A172 (cell line): ENCODE measurements at regions not wholly inside any gene's neighbourhood (a gene's known extent, or its start where the extent isn't known, plus 50 kb on each side); places are given as distances from the start of the nearest gene placed in this dataset.
"Not testable (repeated sequence)": the region's sequence is repeated elsewhere in the genome, so short reads cannot be mapped to it uniquely, and the experiment has no call there.

Experiments
- DNase-seq: peaks from one replicate; pipeline ENCODE4 v3.0.0-alpha.2; 2015; ENCODE audit warnings: low spot score

- no peak for DNase-seq
Measured at GRCh38 chr13:80680786-80681366, 339.9 kb upstream of the SPRY2 start.

DNA sequence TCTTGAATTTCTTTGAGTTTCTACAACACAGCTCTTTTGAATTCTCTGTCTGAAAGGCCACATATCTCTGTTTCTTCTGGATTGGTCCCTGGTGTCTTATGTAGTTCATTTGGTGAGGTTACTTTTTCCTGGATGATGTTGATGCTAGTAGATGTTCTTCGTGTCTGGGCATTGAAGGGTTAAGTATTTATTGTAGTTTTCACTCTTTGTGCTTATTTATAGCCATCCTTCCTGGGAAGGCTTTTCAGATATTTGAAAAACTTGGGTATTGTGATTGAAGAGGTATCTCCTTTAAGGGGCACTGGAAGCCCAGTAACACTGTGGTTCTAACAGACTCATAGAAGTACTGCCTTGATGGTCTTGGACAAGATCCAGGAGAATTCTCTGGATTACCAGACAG is 338.5 kb upstream of the SPRY2 start:
- DNase-seq: no peak

DNA sequence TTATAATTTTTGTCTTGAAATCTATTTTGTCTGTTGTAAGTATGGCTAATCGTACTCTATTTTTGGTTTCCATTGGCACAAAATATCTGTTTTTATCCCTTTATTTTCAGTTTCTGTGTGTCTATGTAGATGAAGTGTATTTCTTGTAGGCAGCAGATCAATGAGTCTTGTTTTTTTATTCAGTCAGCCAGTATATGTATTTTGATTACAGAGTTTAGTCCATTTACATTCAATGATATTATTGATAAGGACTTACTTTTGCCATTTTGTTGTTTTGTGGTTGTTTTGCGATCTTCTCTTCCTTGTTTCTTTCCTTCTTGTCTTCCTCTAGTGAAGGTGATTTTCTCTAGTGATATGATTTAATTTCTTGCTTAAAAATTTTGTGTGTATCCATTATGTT is 336.3 kb upstream of the SPRY2 start:
- DNase-seq: no peak

- not testable (repeated sequence) for DNase-seq
Measured at GRCh38 chr13:80675442-80675841, 334.5 kb upstream of the SPRY2 start.

DNA sequence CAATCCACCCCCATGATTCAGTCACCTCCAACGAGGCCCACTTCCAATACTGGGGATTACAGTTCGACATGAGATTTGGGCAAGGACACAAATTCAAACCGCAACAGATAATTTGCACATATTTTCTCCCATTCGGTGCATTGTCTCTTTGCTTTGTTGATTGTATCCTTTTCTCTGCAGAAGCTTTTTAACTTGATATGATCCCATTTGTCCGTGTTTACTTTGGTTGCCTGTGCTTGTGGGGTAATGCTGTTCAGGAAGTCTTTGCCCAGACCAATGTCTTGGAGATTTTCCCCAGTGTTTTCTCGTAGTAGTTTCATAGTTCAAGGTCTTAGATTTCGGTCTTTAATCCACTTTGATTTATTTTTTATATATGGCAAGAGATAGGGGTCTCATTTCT is 330.8 kb upstream of the SPRY2 start:
- no peak for DNase-seq

GRCh38 chr13:80669112-80669511 is 328.2 kb upstream of the SPRY2 start:
- no peak for DNase-seq

- DNase-seq: no peak
Measured at GRCh38 chr13:80668452-80668851, 327.5 kb upstream of the SPRY2 start.

DNA sequence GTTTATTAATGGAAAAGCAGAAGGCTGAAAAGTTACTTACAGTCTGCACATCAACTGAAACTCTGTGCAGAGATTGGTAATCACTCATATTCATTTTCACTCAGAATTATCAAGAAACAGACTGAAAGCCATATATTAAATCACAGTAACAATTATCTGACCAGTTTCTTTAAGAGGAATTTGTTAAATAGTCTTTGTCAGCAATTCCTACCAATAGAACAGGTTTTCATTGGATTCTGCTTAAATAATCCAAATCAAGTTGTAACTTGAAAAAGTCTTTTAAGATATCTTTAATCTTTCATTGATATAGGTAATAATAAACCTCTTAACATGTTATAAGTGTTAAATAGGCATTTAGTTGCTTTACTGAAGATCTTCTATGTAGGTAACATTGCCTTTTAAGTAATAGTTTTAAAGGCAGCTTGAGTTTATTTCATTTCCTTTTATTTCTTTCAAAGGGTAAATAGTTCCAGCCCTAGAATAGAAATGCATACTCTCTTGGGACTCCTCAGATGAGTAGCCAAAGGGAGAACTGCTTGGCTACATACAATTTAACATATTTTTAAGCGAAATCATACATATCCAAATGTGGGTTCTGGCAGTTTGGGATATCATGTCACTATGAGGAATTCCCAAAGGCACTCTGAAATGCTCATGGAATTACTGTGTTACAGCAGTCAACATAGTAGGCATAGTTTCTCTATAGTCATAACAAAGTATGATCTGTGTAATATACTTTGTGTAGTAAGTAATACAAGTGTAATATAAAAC is 326.0 kb upstream of the SPRY2 start:
- no peak for DNase-seq

GRCh38 chr13:80665792-80666333 is 324.9 kb upstream of the SPRY2 start:
- peak; percentile 10 for DNase-seq

DNA sequence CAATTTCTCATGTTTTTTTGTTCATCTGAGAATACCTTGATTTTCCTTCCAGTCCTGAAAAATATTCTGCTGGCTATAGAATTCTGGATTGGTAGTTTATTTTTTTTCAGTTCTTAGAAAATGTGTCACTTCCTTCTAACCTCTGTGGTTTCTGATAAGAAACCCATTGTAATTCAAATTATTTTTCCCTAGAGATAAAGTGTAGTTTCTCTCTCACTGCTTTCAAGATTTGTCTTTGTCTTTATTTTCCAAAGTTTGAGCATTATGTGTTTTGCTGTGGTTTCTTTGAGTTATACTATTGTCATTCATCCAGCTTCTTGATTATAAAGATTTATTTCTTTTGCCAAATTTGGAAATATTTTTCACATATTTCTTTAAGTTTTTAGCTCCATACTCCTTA is 324.0 kb upstream of the SPRY2 start:
- peak; percentile 34 for DNase-seq

- no peak for DNase-seq
Measured at GRCh38 chr13:80663788-80664187, 322.9 kb upstream of the SPRY2 start.

- DNase-seq: no peak
Measured at GRCh38 chr13:80658705-80659104, 317.8 kb upstream of the SPRY2 start.

DNA sequence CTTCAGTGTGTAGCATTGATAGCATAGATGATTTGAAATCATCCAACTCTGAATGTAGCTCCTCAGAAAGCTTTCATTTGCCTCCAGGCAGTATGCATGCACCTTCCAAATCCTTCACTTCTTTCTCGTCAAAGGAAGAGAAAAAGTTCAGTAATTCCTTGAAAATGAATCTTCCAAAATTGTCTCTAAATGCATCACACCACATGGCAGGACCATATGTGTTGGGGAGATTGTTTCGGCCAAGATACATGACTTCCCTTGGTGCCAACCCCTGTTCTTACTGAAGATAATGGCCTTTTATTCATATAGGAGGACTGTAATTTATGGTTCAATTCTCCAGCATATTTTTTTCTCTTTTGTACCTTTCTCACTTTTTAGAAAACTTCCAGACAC is 315.6 kb upstream of the SPRY2 start:
- no peak for DNase-seq

- DNase-seq: no peak
Measured at GRCh38 chr13:80655778-80656511, 315.0 kb upstream of the SPRY2 start.

DNA sequence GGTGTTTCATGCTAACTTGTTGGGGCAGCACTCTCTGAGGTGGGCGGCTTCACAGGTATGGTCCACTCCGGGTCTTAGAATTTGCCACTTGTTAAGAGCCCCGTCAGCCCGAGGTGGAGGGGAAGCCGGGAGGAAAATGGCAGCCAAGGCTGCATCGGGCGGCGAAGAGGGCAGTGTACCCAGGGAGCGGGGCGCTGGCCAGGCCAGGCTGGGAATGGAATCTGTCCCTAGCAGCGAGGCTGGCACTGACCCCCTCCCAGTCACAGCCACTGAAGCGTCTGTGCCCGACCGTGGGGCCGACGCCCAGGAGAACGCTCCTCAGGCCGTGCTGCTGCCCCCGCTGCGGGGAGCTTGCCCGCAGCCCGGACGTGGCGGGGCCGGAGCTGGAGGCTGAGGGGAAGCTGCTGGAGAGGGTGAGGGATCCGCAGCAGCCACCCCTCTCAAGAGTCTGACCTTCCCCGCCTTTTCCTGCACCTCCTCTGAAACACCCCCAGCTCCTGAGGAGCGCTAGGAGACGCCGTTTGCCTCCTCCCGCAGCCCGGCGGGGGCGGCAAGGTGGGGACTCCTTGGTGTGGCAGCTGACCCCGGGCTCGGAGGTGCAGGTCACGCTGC is 313.8 kb upstream of the SPRY2 start:
- peak; percentile 9 for DNase-seq

- DNase-seq: no peak
Measured at GRCh38 chr13:80649274-80649673, 308.3 kb upstream of the SPRY2 start.

GRCh38 chr13:80642641-80643040 is 301.7 kb upstream of the SPRY2 start:
- no peak for DNase-seq

DNA sequence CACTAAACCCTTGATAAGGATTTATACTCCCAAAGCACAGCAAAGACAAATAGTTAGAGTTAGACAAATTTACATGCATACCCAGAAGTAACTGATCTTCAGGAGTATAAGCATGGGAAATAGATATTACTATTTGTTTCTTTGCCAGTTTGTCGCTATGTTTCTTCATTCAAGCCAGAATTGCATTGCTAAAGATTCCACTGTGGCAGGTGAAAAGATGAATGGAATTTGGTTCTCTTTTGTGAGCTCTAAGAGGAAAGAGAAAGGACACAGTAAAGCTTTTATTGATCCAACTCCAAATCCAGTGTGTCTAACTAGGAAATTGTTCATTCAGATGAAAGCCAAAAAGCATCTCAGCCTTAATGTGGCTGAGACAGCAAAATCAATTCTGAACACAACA is 292.3 kb upstream of the SPRY2 start:
- no peak for DNase-seq

- DNase-seq: peak; percentile 24
Measured at GRCh38 chr13:80630685-80631121, 289.8 kb upstream of the SPRY2 start.

- no peak for DNase-seq
Measured at GRCh38 chr13:80618781-80619180, 277.9 kb upstream of the SPRY2 start.

GRCh38 chr13:80612804-80613203 is 271.9 kb upstream of the SPRY2 start:
- DNase-seq: no peak

DNA sequence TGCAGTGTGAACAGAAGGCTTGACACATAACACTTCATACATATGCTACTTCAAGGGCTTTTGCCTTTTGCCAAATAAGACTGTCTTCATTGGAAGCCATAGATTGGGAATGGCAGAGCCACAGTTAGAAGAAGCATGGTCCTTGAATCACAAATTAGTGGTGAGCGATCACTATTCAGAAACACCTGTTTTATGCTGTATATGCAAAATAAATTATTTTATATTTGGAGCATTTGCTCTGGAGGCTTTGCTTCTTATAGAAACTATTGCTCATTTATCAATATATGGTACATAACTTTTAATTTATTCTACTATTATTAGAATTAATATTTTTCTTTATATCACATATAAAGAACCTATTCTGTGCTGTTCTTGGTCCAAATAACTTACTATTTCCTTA is 270.4 kb upstream of the SPRY2 start:
- no peak for DNase-seq
